Upper lobe of left lung (tissue), 4 donors: ENCODE measurements at regions not wholly inside any gene's neighbourhood (a gene's known extent, or its start where the extent isn't known, plus 50 kb on each side); places are given as distances from the start of the nearest gene placed in this dataset.

Experiments used
- POLR2A ChIP-seq, 4 donors: fragments of 450-650 bp; IDR thresholded peaks; one replicate each; pipeline ENCODE4 v1.5.1; 2016 to 2017; ENCODE audit warnings: antibody characterized with exemption in 4 of 4, mild to moderate bottlenecking in 2 of 4
- TF ChIP-seq, protein P1 (sequence below), 6 experiments: fragments of 450-650 bp in 4 of 6; fragments of 200-600 bp in 2 of 6; sonication (generic) in 2 of 6; IDR thresholded peaks; one replicate each; pipeline ENCODE4 v1.5.1; 2016 to 2019; ENCODE audit warnings: antibody characterized with exemption in 6 of 6

DNA sequence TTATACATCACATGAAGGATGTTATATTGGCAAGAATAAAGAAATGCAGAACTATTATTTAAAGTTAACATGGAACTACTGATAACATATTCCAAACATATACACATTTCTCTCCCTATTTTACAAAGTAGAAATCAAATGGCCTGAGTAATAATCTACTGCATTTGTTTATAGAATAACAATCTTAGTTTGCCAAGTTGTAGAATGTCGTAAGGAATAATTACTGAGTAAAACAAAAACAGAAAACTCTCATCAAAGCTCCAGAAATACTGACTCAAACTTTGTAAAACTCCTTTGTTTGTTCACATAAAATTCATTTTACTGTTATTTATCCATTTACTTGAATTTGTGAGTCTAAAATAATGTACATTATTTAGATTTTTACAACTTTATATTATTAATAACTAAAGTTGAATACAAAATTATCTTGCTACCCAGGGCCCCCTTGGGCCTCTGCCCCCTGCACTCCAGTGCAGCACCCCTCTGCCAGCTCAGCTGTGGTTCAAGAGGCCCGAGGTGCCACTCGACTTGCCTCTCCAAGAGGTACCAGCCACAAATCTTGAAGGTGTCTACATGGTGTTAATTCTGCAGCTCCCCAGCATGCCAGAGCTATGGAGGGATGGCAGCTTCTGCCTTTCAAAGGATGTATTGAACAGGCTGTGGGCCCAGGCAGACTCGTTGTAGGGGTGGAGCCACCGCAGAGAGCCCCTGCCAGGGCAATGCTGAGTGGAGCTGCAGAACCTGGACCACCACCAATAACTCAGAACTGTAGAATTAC is 2819.7 kb downstream of the PCDH9 start:
- TF ChIP-seq, protein P1, sequence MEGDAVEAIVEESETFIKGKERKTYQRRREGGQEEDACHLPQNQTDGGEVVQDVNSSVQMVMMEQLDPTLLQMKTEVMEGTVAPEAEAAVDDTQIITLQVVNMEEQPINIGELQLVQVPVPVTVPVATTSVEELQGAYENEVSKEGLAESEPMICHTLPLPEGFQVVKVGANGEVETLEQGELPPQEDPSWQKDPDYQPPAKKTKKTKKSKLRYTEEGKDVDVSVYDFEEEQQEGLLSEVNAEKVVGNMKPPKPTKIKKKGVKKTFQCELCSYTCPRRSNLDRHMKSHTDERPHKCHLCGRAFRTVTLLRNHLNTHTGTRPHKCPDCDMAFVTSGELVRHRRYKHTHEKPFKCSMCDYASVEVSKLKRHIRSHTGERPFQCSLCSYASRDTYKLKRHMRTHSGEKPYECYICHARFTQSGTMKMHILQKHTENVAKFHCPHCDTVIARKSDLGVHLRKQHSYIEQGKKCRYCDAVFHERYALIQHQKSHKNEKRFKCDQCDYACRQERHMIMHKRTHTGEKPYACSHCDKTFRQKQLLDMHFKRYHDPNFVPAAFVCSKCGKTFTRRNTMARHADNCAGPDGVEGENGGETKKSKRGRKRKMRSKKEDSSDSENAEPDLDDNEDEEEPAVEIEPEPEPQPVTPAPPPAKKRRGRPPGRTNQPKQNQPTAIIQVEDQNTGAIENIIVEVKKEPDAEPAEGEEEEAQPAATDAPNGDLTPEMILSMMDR (IDR thresholded peaks at IDR 0.05), result no peak
- TF ChIP-seq POLR2A (IDR thresholded peaks at IDR 0.05), result no peak
